ENCODE measurements at regions not wholly inside any gene's neighbourhood (a gene's known extent, or its start where the extent isn't known, plus 50 kb on each side); places are given as distances from the start of the nearest gene placed in this dataset.

- DNase-seq = no peak
- in situ Hi-C loops (cut with MboI; ENCODE audit: low sequenced_read_pairs in 4 of 4) (no loop called here), intact Hi-C loops (cut with DNase I; ENCODE audit: low total_unique reads) (no loop called here)
- no peaks in the 10 kb centered on the region for H3K36me3 ChIP-seq
- H3K9me3 ChIP-seq = no peaks in the 10 kb centered on the region
- no peaks in the 10 kb centered on the region for H3K27me3 ChIP-seq
- H3K4me3 ChIP-seq = no peak overlapping the region
- no peak for ATAC-seq
- no peak for TF ChIP-seq POLR2A (IDR thresholded peaks at IDR 0.05)
- TF ChIP-seq CTCF (IDR thresholded peaks at IDR 0.05 in 4 of 5, conservative IDR thresholded peaks at IDR 0.05 in 1 of 5) = no peak
- H3K27ac ChIP-seq = no peak overlapping the region
- H3K4me1 ChIP-seq = no peaks in the 10 kb centered on the region
Observed at GRCh38 chr2:198749364-198749763, 708.4 kb downstream of the SATB2 start.

GRCh38 chr2:198731842-198732399, 725.8 kb downstream of the SATB2 start:
- no peak overlapping the region for H3K4me3 ChIP-seq
- H3K27me3 ChIP-seq = no peaks in the 10 kb centered on the region
- no peak for ATAC-seq
- TF ChIP-seq POLR2A (IDR thresholded peaks at IDR 0.05) (no peak), CTCF (IDR thresholded peaks at IDR 0.05 in 4 of 5, conservative IDR thresholded peaks at IDR 0.05 in 1 of 5) (no peak)
- DNase-seq = no peak
- H3K9me3 ChIP-seq = no peaks in the 10 kb centered on the region
- H3K36me3 ChIP-seq = no peaks in the 10 kb centered on the region
- H3K4me1 ChIP-seq = no peaks in the 10 kb centered on the region
- intact Hi-C loops (cut with DNase I; ENCODE audit: low total_unique reads) (no loop called here), in situ Hi-C loops (cut with MboI; ENCODE audit: low sequenced_read_pairs in 4 of 4) (no loop called here)
- no peak overlapping the region for H3K27ac ChIP-seq

- DNase-seq = no peak
- Histone ChIP-seq H3K36me3 (no peaks in the 10 kb centered on the region), H3K9me3 (no peaks in the 10 kb centered on the region), H3K4me3 (no peak overlapping the region), H3K27ac (no peak overlapping the region), H3K27me3 (no peaks in the 10 kb centered on the region), H3K4me1 (no peaks in the 10 kb centered on the region)
- intact Hi-C loops (cut with DNase I; ENCODE audit: low total_unique reads) (no loop called here), in situ Hi-C loops (cut with MboI; ENCODE audit: low sequenced_read_pairs in 4 of 4) (no loop called here)
- no peak for ATAC-seq
- no peak for TF ChIP-seq CTCF (IDR thresholded peaks at IDR 0.05 in 4 of 5, conservative IDR thresholded peaks at IDR 0.05 in 1 of 5)
- TF ChIP-seq POLR2A (IDR thresholded peaks at IDR 0.05) = no peak
Observed at GRCh38 chr2:198720266-198720665, 737.5 kb downstream of the SATB2 start.

GRCh38 chr2:198717451-198717850, 740.3 kb downstream of the SATB2 start:
- intact Hi-C loops (cut with DNase I; ENCODE audit: low total_unique reads) = no loop called here

More at GRCh38 chr2:198717451-198717850, 740.3 kb downstream of the SATB2 start:
- H3K27ac ChIP-seq = no peak overlapping the region
- in situ Hi-C loops (cut with MboI; ENCODE audit: low sequenced_read_pairs in 4 of 4) = no loop called here
- no peak for TF ChIP-seq POLR2A (IDR thresholded peaks at IDR 0.05)
- no peak for TF ChIP-seq CTCF (IDR thresholded peaks at IDR 0.05 in 4 of 5, conservative IDR thresholded peaks at IDR 0.05 in 1 of 5)
- no peak overlapping the region for H3K4me3 ChIP-seq
- no peaks in the 10 kb centered on the region for H3K36me3 ChIP-seq
- H3K9me3 ChIP-seq = no peaks in the 10 kb centered on the region
- DNase-seq = no peak
- H3K27me3 ChIP-seq = no peaks in the 10 kb centered on the region
- no peaks in the 10 kb centered on the region for H3K4me1 ChIP-seq
- no peak for ATAC-seq

All from gastrocnemius medialis (tissue), 4 donors.